SK-N-SH treated with all-trans-retinoic acid at 6 μM for 48 hours (cell line): ENCODE measurements at regions not wholly inside any gene's neighbourhood (a gene's known extent, or its start where the extent isn't known, plus 50 kb on each side); places are given as distances from the start of the nearest gene placed in this dataset.

ENCODE experiments used
- BACH2 ChIP-seq: fragments of 250-450 bp; sonication (Bioruptor Pico); IDR thresholded peaks from 2 replicates; pipeline ENCODE4 v1.9.0; 2021; ENCODE audit warnings: mild to moderate bottlenecking, borderline replicate concordance
- ISL1 ChIP-seq: fragments of 250-450 bp; sonication (Bioruptor Pico); IDR thresholded peaks from 2 replicates; pipeline ENCODE4 v2.1.2; 2022; ENCODE audit warnings: mild to moderate bottlenecking, moderate library complexity
- RARB ChIP-seq: fragments of 250-450 bp; sonication (Bioruptor Pico); IDR thresholded peaks from 2 replicates; pipeline ENCODE4 v1.8.0; 2021; ENCODE audit warnings: mild to moderate bottlenecking, moderate library complexity
- ZNF565 ChIP-seq: fragments of 450-650 bp; formaldehyde crosslinking; conservative IDR thresholded peaks from 2 replicates; pipeline ENCODE4 v1.5.0; 2020; ENCODE audit warnings: low read depth, mild to moderate bottlenecking, moderate library complexity
- TF ChIP-seq, protein P1 (sequence below): fragments of 250-450 bp; sonication (Bioruptor Pico); IDR thresholded peaks from 2 replicates; pipeline ENCODE4 v1.5.1; 2021; ENCODE audit warnings: mild to moderate bottlenecking, moderate library complexity
- TF ChIP-seq, protein P2 (sequence below): fragments of 250-450 bp; sonication (Bioruptor Pico); IDR thresholded peaks from 2 replicates; pipeline ENCODE4 v1.5.0; 2020; ENCODE audit warnings: mild to moderate bottlenecking, moderate library complexity

- TF ChIP-seq BACH2 = no peak
- TF ChIP-seq ISL1 (CRISPR knock-in tag) = no peak
- TF ChIP-seq, protein P1, sequence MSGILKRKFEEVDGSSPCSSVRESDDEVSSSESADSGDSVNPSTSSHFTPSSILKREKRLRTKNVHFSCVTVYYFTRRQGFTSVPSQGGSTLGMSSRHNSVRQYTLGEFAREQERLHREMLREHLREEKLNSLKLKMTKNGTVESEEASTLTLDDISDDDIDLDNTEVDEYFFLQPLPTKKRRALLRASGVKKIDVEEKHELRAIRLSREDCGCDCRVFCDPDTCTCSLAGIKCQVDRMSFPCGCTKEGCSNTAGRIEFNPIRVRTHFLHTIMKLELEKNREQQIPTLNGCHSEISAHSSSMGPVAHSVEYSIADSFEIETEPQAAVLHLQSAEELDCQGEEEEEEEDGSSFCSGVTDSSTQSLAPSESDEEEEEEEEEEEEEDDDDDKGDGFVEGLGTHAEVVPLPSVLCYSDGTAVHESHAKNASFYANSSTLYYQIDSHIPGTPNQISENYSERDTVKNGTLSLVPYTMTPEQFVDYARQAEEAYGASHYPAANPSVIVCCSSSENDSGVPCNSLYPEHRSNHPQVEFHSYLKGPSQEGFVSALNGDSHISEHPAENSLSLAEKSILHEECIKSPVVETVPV (CRISPR knock-in tag) = no peak
- TF ChIP-seq ZNF565 = no peak
- TF ChIP-seq RARB (CRISPR knock-in tag) = no peak
- TF ChIP-seq, protein P2, sequence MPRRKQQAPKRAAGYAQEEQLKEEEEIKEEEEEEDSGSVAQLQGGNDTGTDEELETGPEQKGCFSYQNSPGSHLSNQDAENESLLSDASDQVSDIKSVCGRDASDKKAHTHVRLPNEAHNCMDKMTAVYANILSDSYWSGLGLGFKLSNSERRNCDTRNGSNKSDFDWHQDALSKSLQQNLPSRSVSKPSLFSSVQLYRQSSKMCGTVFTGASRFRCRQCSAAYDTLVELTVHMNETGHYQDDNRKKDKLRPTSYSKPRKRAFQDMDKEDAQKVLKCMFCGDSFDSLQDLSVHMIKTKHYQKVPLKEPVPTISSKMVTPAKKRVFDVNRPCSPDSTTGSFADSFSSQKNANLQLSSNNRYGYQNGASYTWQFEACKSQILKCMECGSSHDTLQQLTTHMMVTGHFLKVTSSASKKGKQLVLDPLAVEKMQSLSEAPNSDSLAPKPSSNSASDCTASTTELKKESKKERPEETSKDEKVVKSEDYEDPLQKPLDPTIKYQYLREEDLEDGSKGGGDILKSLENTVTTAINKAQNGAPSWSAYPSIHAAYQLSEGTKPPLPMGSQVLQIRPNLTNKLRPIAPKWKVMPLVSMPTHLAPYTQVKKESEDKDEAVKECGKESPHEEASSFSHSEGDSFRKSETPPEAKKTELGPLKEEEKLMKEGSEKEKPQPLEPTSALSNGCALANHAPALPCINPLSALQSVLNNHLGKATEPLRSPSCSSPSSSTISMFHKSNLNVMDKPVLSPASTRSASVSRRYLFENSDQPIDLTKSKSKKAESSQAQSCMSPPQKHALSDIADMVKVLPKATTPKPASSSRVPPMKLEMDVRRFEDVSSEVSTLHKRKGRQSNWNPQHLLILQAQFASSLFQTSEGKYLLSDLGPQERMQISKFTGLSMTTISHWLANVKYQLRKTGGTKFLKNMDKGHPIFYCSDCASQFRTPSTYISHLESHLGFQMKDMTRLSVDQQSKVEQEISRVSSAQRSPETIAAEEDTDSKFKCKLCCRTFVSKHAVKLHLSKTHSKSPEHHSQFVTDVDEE (CRISPR knock-in tag) = no peak
Observed at GRCh38 chr10:62482581-62482980, 108.4 kb downstream of the ZNF365 start.
